IMR-90 (cell line): ENCODE measurements at regions not wholly inside any gene's neighbourhood (a gene's known extent, or its start where the extent isn't known, plus 50 kb on each side); places are given as distances from the start of the nearest gene placed in this dataset.
A peak's percentile ranks its signal among the peaks of the same experiment; 100 is the strongest.

Source experiments
- ATAC-seq: fragments of 200-7000 bp; cut with Tn5 transposase; 2 replicates; pipeline ENCODE4 v1.9.1; 2020; ENCODE audit warnings: low read depth, mild to moderate bottlenecking, moderate library complexity
- BruUV-seq: library from RNA; stranded (reverse); fragments of 400-500 nt; replicated peaks from 2 replicates; lab custom pipeline; 2021; lab: Mats Ljungman, UMichigan
- CTCF ChIA-PET: fragments of 300-600 bp; formaldehyde crosslinking; extraction: SDS; loops from one replicate; lab custom pipeline; 2021; ENCODE audit warnings: antibody characterized with exemption; lab: Yijun Ruan, JAX
- POLR2A ChIA-PET: fragments of 300-600 bp; sonication (Branson Sonifier 250); formaldehyde crosslinking; loops from one replicate; lab custom pipeline; 2022; ENCODE audit warnings: antibody characterized with exemption; ENCODE audit not compliant: unreplicated experiment; lab: Charles Lee
- DNase-seq: peaks from one replicate; pipeline ENCODE4 v3.0.0; 2013
- H2AFZ ChIP-seq: replicated peaks from 2 replicates; pipeline ENCODE3; 2013; ENCODE audit warnings: low read length, mild to moderate bottlenecking; ENCODE audit not compliant: poor library complexity
- H2AK5ac ChIP-seq: 2 replicates; pipeline ENCODE4 v1.6.1; 2013; ENCODE audit warnings: low read depth, low read length, inconsistent platforms
- H2AK9ac ChIP-seq: replicated peaks from 2 replicates; pipeline ENCODE3; 2013; ENCODE audit warnings: mild to moderate bottlenecking, low read depth, low read length, moderate library complexity; ENCODE audit not compliant: poor library complexity
- H2BK120ac ChIP-seq: 2 replicates; pipeline ENCODE4 v1.6.1; 2013; ENCODE audit warnings: low read depth, low read length, inconsistent platforms
- H2BK15ac ChIP-seq: 3 replicates; pipeline ENCODE4 v1.6.1; 2013; ENCODE audit warnings: low read depth, low read length, inconsistent platforms
- H2BK20ac ChIP-seq: 2 replicates; pipeline ENCODE4 v1.6.1; 2013; ENCODE audit warnings: low read depth, mild to moderate bottlenecking, inconsistent platforms, low read length, moderate library complexity
- H2BK5ac ChIP-seq: 2 replicates; pipeline ENCODE4 v1.6.1; 2013; ENCODE audit warnings: mild to moderate bottlenecking, low read depth, low read length, inconsistent platforms; ENCODE audit not compliant: poor library complexity, severe bottlenecking
- H3K14ac ChIP-seq: replicated peaks from 2 replicates; pipeline ENCODE4 v1.6.1; 2013; ENCODE audit warnings: low read depth, low read length, inconsistent platforms
- H3K18ac ChIP-seq: 2 replicates; pipeline ENCODE4 v1.6.1; 2013; ENCODE audit warnings: low read depth, low read length, control low read depth
- H3K23ac ChIP-seq: 2 replicates; pipeline ENCODE4 v1.6.1; 2013; ENCODE audit warnings: low read depth, low read length, inconsistent platforms
- H3K27ac ChIP-seq: 2 replicates; pipeline ENCODE4 v1.5.1; 2013; ENCODE audit warnings: mild to moderate bottlenecking, control low read depth, low read length; ENCODE audit not compliant: insufficient read depth
- H3K27me3 ChIP-seq: 2 replicates; pipeline ENCODE4 v1.6.1; 2013; ENCODE audit warnings: low read length; ENCODE audit not compliant: control insufficient read depth, insufficient read depth
- H3K36me3 ChIP-seq: 2 replicates; pipeline ENCODE4 v1.6.1; 2013; ENCODE audit warnings: low read length, mixed read lengths; ENCODE audit not compliant: control insufficient read depth, insufficient read depth
- H3K4ac ChIP-seq: 2 replicates; pipeline ENCODE4 v1.6.1; 2013; ENCODE audit warnings: low read depth, low read length, inconsistent platforms
- H3K4me1 ChIP-seq: 2 replicates; pipeline ENCODE4 v1.6.1; 2013; ENCODE audit warnings: low read length, mixed read lengths; ENCODE audit not compliant: control insufficient read depth, insufficient read depth
- H3K4me2 ChIP-seq: 2 replicates; pipeline ENCODE4 v1.6.1; 2013; ENCODE audit warnings: low read depth, mild to moderate bottlenecking, control low read depth, low read length, moderate library complexity
- H3K4me3 ChIP-seq: 2 replicates; pipeline ENCODE4 v1.5.1; 2013; ENCODE audit warnings: low read depth, mild to moderate bottlenecking, control low read depth, low read length, moderate library complexity; ENCODE audit not compliant: insufficient read depth
- H3K56ac ChIP-seq: 2 replicates; pipeline ENCODE4 v1.6.1; 2013; ENCODE audit warnings: low read length, inconsistent platforms; ENCODE audit not compliant: insufficient read depth; ENCODE audit errors: extremely low read depth
- H3K79me1 ChIP-seq, 2 experiments: 2 replicates each; pipeline ENCODE4 v1.6.1; 2013; ENCODE audit warnings: low read length in 2 of 2, inconsistent platforms in 1 of 2, low read depth in 1 of 2
- H3K9ac ChIP-seq: 2 replicates; pipeline ENCODE4 v1.6.1; 2013; ENCODE audit warnings: low read depth, low read length, control low read depth
- H3K9me1 ChIP-seq: 2 replicates; pipeline ENCODE4 v1.6.1; 2013; ENCODE audit warnings: low read length, inconsistent platforms; ENCODE audit not compliant: insufficient read depth
- H3K9me3 ChIP-seq: 2 replicates; pipeline ENCODE4 v1.6.1; 2013; ENCODE audit warnings: low read length; ENCODE audit not compliant: control insufficient read depth, insufficient read depth
- H4K20me1 ChIP-seq: 2 replicates; pipeline ENCODE4 v1.6.1; 2013; ENCODE audit warnings: low read length, inconsistent platforms; ENCODE audit not compliant: insufficient read depth
- H4K5ac ChIP-seq: 2 replicates; pipeline ENCODE4 v1.6.1; 2013; ENCODE audit warnings: mild to moderate bottlenecking, low read depth, low read length, control low read depth
- H4K8ac ChIP-seq, 2 experiments: 2 replicates each; pipeline ENCODE4 v1.6.1; 2013; ENCODE audit warnings: low read depth in 2 of 2, low read length in 2 of 2, control low read depth in 1 of 2, inconsistent platforms in 1 of 2
- H4K91ac ChIP-seq: 2 replicates; pipeline ENCODE4 v1.6.1; 2013; ENCODE audit warnings: low read depth, low read length, inconsistent platforms; ENCODE audit not compliant: insufficient read depth
- CEBPB ChIP-seq: IDR thresholded peaks from 2 replicates; pipeline ENCODE4 v1.6.1; 2012; ENCODE audit warnings: low read depth, low read length, improper control_type of control experiment
- CHD1 ChIP-seq: IDR thresholded peaks from 2 replicates; pipeline ENCODE4 v1.6.1; 2012; ENCODE audit warnings: low read depth, low read length, improper control_type of control experiment
- FOS ChIP-seq: fragments of 150-350 bp; IDR thresholded peaks from 2 replicates; pipeline ENCODE4 v1.6.1; 2016; ENCODE audit warnings: low read depth, low read length
- MAZ ChIP-seq: IDR thresholded peaks from 2 replicates; pipeline ENCODE4 v1.6.1; 2012; ENCODE audit warnings: low read depth, mild to moderate bottlenecking, low read length, improper control_type of control experiment, moderate library complexity, borderline replicate concordance
- NFE2L2 ChIP-seq: fragments of 150-350 bp; IDR thresholded peaks from 2 replicates; pipeline ENCODE4 v1.6.1; 2016; ENCODE audit warnings: low read depth, mild to moderate bottlenecking, low read length
- RAD21 ChIP-seq: IDR thresholded peaks from 2 replicates; pipeline ENCODE4 v1.6.1; 2012; ENCODE audit warnings: low read length, improper control_type of control experiment
- SMC3 ChIP-seq: fragments of 150-350 bp; IDR thresholded peaks from 2 replicates; pipeline ENCODE4 v1.6.1; 2016; ENCODE audit warnings: low read depth, mild to moderate bottlenecking, antibody characterized with exemption, low read length, moderate library complexity
- WGBS, 2 experiments: methylation state at CpG; one replicate each; pipeline versions ENCODE4 v1.1.5 to v1.1.7; 2013; ENCODE audit warnings: missing lambda C conversion rate in 2 of 2; ENCODE audit not compliant: insufficient read length in 1 of 2; ENCODE audit errors: extremely low coverage in 2 of 2; 5-methylcytosine and 5-hydroxymethylcytosine counted together
- dilution Hi-C: fragments of 300-500 bp; cut with HindIII; formaldehyde crosslinking; loops from one replicate; pipeline ENCODE4 v1.14.3; 2018; ENCODE audit warnings: low sequenced_read_pairs; ENCODE audit not compliant: unreplicated experiment
- in situ Hi-C: fragments of 300-500 bp; cut with MboI; formaldehyde crosslinking; loops from 3 replicates; pipeline ENCODE4 v1.14.3; 2019; ENCODE audit warnings: low sequenced_read_pairs, inconsistent platforms, mixed read lengths
- intact Hi-C: fragments of 100-400 bp; cut with micrococcal nuclease; formaldehyde crosslinking; loops from 2 replicates; pipeline ENCODE4 v1.10.0; 2022
- TF ChIP-seq, protein P1 (sequence below): conservative IDR thresholded peaks from 2 replicates; pipeline ENCODE4 v1.5.1; 2012; ENCODE audit warnings: mild to moderate bottlenecking, low read depth, low read length, improper control_type of control experiment

DNA sequence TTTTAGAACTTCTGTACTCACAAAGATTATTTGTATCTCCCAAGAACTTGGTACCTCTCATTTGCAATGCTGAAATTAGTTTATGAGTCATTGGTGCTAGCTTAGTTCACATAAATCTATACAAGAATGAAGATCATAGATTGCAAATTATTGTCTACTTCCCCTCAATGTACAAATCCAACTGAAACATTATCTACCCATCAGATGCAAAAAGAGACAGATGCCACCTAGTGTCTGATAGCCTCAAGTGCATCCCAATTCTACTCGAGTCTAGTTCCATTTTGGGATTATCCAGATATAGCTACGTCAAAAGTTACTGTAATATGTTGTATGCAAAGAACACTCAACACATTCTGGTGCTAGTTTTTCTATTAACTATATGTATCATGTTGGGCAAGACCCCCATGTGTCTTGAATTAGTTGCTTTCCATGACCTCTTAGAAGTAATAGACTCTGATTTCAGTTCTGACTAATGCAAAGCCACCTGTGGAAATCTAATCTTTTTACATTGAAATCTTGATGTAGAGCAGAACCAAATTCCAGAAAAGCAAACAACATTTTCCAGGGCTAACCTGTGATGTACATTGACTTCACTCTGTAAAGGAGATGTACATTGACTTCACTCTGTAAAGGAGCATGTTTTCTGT, 210.0 kb downstream of the RBM43 start:
- H2AK9ac ChIP-seq: no peak overlapping the region
- no peaks in the 10 kb centered on the region for H3K79me1 ChIP-seq
- no peak overlapping the region for H3K27ac ChIP-seq
- H2BK20ac ChIP-seq: peak overlapping the region; percentile 29; the same call in 1 of the 2 replicates
- H4K8ac ChIP-seq: no peak overlapping the region
- DNase-seq (peak; percentile 67), ATAC-seq (peak; percentile 71)
- ChIA-PET POLR2A (interaction anchor here (0.6 kb wide), 1 partner anchor 16 kb away, joined by 3 read pairs; no protein-coding TSS in a partner anchor), CTCF (interaction anchor here (0.7 to 1.4 kb wide), 7 partner anchors 12 to 1453 kb away, joined by 3 to 5 read pairs (median 3); no protein-coding TSS in a partner anchor)
- no peak overlapping the region for H2BK120ac ChIP-seq
- WGBS, 2 experiments: no CpG with 5 or more reads among the region's 2 CpGs
- no peak overlapping the region for H3K23ac ChIP-seq
- H3K4me1 ChIP-seq: peaks cover 2% of the 10 kb centered on the region; the same call in 1 of the 2 replicates
- H3K18ac ChIP-seq: peak overlapping the region; percentile 35; the same call in 1 of the 2 replicates
- no peaks in the 10 kb centered on the region for H3K36me3 ChIP-seq
- dilution Hi-C loops: no loop called here
- no peak overlapping the region for H3K9ac ChIP-seq
- H3K56ac ChIP-seq: no peak overlapping the region
- no peak overlapping the region for H3K14ac ChIP-seq
- H3K4me3 ChIP-seq: no peak overlapping the region
- no peak overlapping the region for H3K4ac ChIP-seq
- H3K9me3 ChIP-seq: no peaks in the 10 kb centered on the region
- intact Hi-C loops: loop anchor here (2.0 to 10.0 kb wide), 4 partner anchors 186 to 1457 kb away; partner anchors contain the start of gene RND3
- H3K27me3 ChIP-seq: no peaks in the 10 kb centered on the region
- H2AK5ac ChIP-seq: no peak overlapping the region
- no peak overlapping the region for H4K91ac ChIP-seq
- BruUV-seq: no TSS peak
- H3K4me2 ChIP-seq: 0 out of 2 replicates have a peak overlapping the region, but pooled peaks have one; percentile 17
- peak overlapping the region; percentile 23; the same call in 1 of the 2 replicates for H4K5ac ChIP-seq
- peak overlapping the region; percentile 24 for H2BK5ac ChIP-seq
- in situ Hi-C loops: loop anchor here (10.0 kb wide), 1 partner anchor 567 kb away; the partner anchor contains the start of gene RND3
- no peak for TF ChIP-seq NFE2L2
- TF ChIP-seq MAZ: no peak
- TF ChIP-seq, protein P1, sequence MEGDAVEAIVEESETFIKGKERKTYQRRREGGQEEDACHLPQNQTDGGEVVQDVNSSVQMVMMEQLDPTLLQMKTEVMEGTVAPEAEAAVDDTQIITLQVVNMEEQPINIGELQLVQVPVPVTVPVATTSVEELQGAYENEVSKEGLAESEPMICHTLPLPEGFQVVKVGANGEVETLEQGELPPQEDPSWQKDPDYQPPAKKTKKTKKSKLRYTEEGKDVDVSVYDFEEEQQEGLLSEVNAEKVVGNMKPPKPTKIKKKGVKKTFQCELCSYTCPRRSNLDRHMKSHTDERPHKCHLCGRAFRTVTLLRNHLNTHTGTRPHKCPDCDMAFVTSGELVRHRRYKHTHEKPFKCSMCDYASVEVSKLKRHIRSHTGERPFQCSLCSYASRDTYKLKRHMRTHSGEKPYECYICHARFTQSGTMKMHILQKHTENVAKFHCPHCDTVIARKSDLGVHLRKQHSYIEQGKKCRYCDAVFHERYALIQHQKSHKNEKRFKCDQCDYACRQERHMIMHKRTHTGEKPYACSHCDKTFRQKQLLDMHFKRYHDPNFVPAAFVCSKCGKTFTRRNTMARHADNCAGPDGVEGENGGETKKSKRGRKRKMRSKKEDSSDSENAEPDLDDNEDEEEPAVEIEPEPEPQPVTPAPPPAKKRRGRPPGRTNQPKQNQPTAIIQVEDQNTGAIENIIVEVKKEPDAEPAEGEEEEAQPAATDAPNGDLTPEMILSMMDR: peak; percentile 71
- TF ChIP-seq CEBPB: 0 out of 2 replicates have a peak, but pooled peaks have one; percentile 1
- no peak for TF ChIP-seq FOS
- peak; percentile 71 for TF ChIP-seq RAD21
- TF ChIP-seq CHD1: no peak
- peak; percentile 75 for TF ChIP-seq SMC3
- no peak overlapping the region for H2AFZ ChIP-seq
- no peak overlapping the region; the same call in 2 of the 3 replicates for H2BK15ac ChIP-seq
- H3K9me1 ChIP-seq: no peaks in the 10 kb centered on the region
- H4K20me1 ChIP-seq: no peaks in the 10 kb centered on the region
